K562 (cell line): ENCODE measurements at regions not wholly inside any gene's neighbourhood (a gene's known extent, or its start where the extent isn't known, plus 50 kb on each side); places are given as distances from the start of the nearest gene placed in this dataset.

Experiments
- ATAC-seq: fragments of 200-7000 bp; cut with Tn5 transposase; 3 replicates; pipeline ENCODE4 v1.9.1; 2020; ENCODE audit warnings: moderate library complexity
- BruUV-seq: library from RNA; stranded (reverse); fragments of 400-500 nt; replicated peaks from 2 replicates; lab custom pipeline; 2021; lab: Mats Ljungman, UMichigan
- CTCF ChIA-PET: fragments of 300-600 bp; formaldehyde crosslinking; extraction: SDS; loops from one replicate; lab custom pipeline; 2021; ENCODE audit warnings: low intra/inter-chr PET ratio; lab: Yijun Ruan, JAX
- POLR2A ChIA-PET: fragments of 300-600, 350-650 bp; sonication (Branson Sonifier 250); formaldehyde crosslinking; extraction: SDS; loops from one replicate; lab custom pipeline; 2021; ENCODE audit warnings: antibody characterized with exemption, inconsistent platforms; lab: Yijun Ruan, JAX
- DNase-seq, 4 experiments: peaks; one replicate each; pipeline versions ENCODE4 v3.0.0 to v3.0.0-alpha.2; 2011 to 2018; ENCODE audit warnings: low spot score in 3 of 4, mixed read lengths in 3 of 4; ENCODE audit errors: extremely low read depth in 1 of 4
- FAIRE-seq: peaks from 2 replicates; lab custom pipeline; 2011; peaks lifted over from hg19 to GRCh38; lab: Jason Lieb, UNC
- H2AFZ ChIP-seq: 2 replicates; pipeline ENCODE4 v1.6.0; 2011; ENCODE audit warnings: low read depth, low read length, control low read depth, inconsistent platforms
- H3K27ac ChIP-seq: fragments of 200-600 bp; 3 replicates; pipeline ENCODE4 v1.8.0; 2011; ENCODE audit warnings: low read depth, mild to moderate bottlenecking, control low read depth, inconsistent platforms, low read length, moderate library complexity, mixed read lengths; ENCODE audit errors: extremely low read depth
- H3K27me3 ChIP-seq, 2 experiments: fragments of 300-600 bp in 1 of 2; 2 replicates in 1 of 2; 3 replicates in 1 of 2; pipeline versions ENCODE4 v1.6.0 to v1.8.0; 2011; ENCODE audit warnings: inconsistent platforms in 2 of 2, low read length in 2 of 2, mild to moderate bottlenecking in 1 of 2, mixed read lengths in 1 of 2, moderate library complexity in 1 of 2; ENCODE audit not compliant: control insufficient read depth in 2 of 2, insufficient read depth in 2 of 2
- H3K36me3 ChIP-seq: fragments of 300-600 bp; 3 replicates; pipeline ENCODE4 v1.8.0; 2011; ENCODE audit warnings: mild to moderate bottlenecking, low read length, inconsistent platforms; ENCODE audit not compliant: control insufficient read depth, insufficient read depth
- H3K4me1 ChIP-seq, 2 experiments: fragments of 200-600 bp in 1 of 2; replicated peaks in 1 of 2; 2 replicates in 1 of 2; 3 replicates in 1 of 2; pipeline versions ENCODE4 v1.5.1 to v1.8.0; 2011; ENCODE audit warnings: inconsistent platforms in 2 of 2, low read length in 2 of 2, mild to moderate bottlenecking in 1 of 2, mixed read lengths in 1 of 2, moderate library complexity in 1 of 2; ENCODE audit not compliant: control insufficient read depth in 2 of 2, insufficient read depth in 2 of 2
- H3K4me2 ChIP-seq: 2 replicates; pipeline ENCODE4 v1.6.1; 2011; ENCODE audit warnings: low read length, control low read depth, inconsistent platforms, mixed read lengths; ENCODE audit not compliant: insufficient read depth
- H3K4me3 ChIP-seq: fragments of 200-600 bp; sonication (generic), shearing (Covaris generic); 2 replicates; pipeline ENCODE4 v1.5.1; 2016; ENCODE audit warnings: control low read depth, inconsistent platforms
- H3K79me2 ChIP-seq: fragments of 200-600 bp; 3 replicates; pipeline ENCODE4 v1.8.0; 2011; ENCODE audit warnings: low read length, inconsistent platforms; ENCODE audit not compliant: control insufficient read depth, insufficient read depth
- H3K9ac ChIP-seq, 2 experiments: 2 replicates each; pipeline versions ENCODE4 v1.6.0 to v1.6.1; 2011; ENCODE audit warnings: low read depth in 2 of 2, low read length in 2 of 2, control low read depth in 1 of 2, inconsistent platforms in 1 of 2, mild to moderate bottlenecking in 1 of 2, mixed read lengths in 1 of 2; ENCODE audit not compliant: insufficient read depth in 1 of 2
- H3K9me1 ChIP-seq: one replicate; pipeline ENCODE4 v1.6.0; 2011; ENCODE audit warnings: inconsistent platforms, mild to moderate bottlenecking, low read length, moderate library complexity; ENCODE audit not compliant: control insufficient read depth, insufficient read depth
- H3K9me3 ChIP-seq: replicated peaks from 2 replicates; pipeline ENCODE4 v1.5.1; 2011; ENCODE audit warnings: low read depth, low read length, inconsistent platforms; ENCODE audit not compliant: control insufficient read depth, insufficient read depth
- H4K20me1 ChIP-seq: replicated peaks from 2 replicates; pipeline ENCODE4 v1.6.1; 2011; ENCODE audit warnings: low read length, inconsistent platforms, mixed read lengths; ENCODE audit not compliant: control insufficient read depth, insufficient read depth
- ESRRA ChIP-seq: fragments of 450-650 bp; IDR thresholded peaks from 2 replicates; pipeline ENCODE4 v1.6.1; 2014; ENCODE audit warnings: low read depth, mild to moderate bottlenecking, moderate library complexity, borderline replicate concordance
- GABPB2 ChIP-seq: fragments of 250-450 bp; sonication (Bioruptor Pico); conservative IDR thresholded peaks from 2 replicates; pipeline ENCODE4 v1.5.1; 2021; ENCODE audit warnings: mild to moderate bottlenecking
- HNRNPUL1 ChIP-seq: fragments of 200-400 bp; formaldehyde crosslinking; IDR thresholded peaks from 2 replicates; pipeline ENCODE4 v1.6.1; 2017; ENCODE audit warnings: low read length
- NFRKB ChIP-seq: fragments of 450-650 bp; IDR thresholded peaks from 2 replicates; pipeline ENCODE4 v1.6.1; 2016; ENCODE audit warnings: low read depth
- NR1H2 ChIP-seq: sonication (generic); formaldehyde crosslinking; IDR thresholded peaks from 2 replicates; pipeline ENCODE4 v1.4.0; 2020; ENCODE audit warnings: mild to moderate bottlenecking, missing genetic modification reagents
- PHB ChIP-seq: fragments of 250-450 bp; sonication (Bioruptor Pico); IDR thresholded peaks from 2 replicates; pipeline ENCODE4 v1.5.0; 2021
- ZC3H4 ChIP-seq: sonication (generic); formaldehyde crosslinking; IDR thresholded peaks from 2 replicates; pipeline ENCODE4 v1.9.0; 2021; ENCODE audit warnings: missing genetic modification reagents, borderline replicate concordance
- ZNF133 ChIP-seq: fragments of 250-450 bp; sonication (Bioruptor Pico); IDR thresholded peaks from 2 replicates; pipeline ENCODE4 v1.4.0; 2020; ENCODE audit warnings: mild to moderate bottlenecking
- ZNF140 ChIP-seq: fragments of 250-450 bp; sonication (Bioruptor Pico); IDR thresholded peaks from 2 replicates; pipeline ENCODE4 v1.8.0; 2021; ENCODE audit warnings: moderate library complexity, mild to moderate bottlenecking, inconsistent platforms
- ZNF785 ChIP-seq: fragments of 250-450 bp; sonication (Bioruptor Pico); IDR thresholded peaks from 2 replicates; pipeline ENCODE4 v1.4.0; 2020; ENCODE audit warnings: mild to moderate bottlenecking
- WGBS: fragments of 100-300 bp; shearing (Covaris generic); methylation state at CpG from one replicate; pipeline ENCODE4 v1.1.6; 2016; ENCODE audit warnings: low coverage, mixed read lengths; ENCODE audit not compliant: insufficient coverage; ENCODE audit errors: missing lambda C conversion rate; 5-methylcytosine and 5-hydroxymethylcytosine counted together
- in situ Hi-C: fragments of 300-500 bp; cut with MboI; formaldehyde crosslinking; loops from 4 replicates; pipeline ENCODE4 v1.15.0; 2018; ENCODE audit warnings: inconsistent platforms, mixed read lengths
- intact Hi-C: fragments of 100-400 bp; cut with micrococcal nuclease; formaldehyde crosslinking; loops from 2 replicates; pipeline ENCODE4 v1.14.2; 2022
- TF ChIP-seq, protein P1 (sequence below): IDR thresholded peaks from 3 replicates; pipeline ENCODE4 v1.6.1; 2011; ENCODE audit warnings: borderline replicate concordance, mild to moderate bottlenecking, moderate library complexity; ENCODE audit not compliant: insufficient read length; ENCODE audit errors: extremely low read depth
- TF ChIP-seq, protein P2 (sequence below): conservative IDR thresholded peaks from 2 replicates; pipeline ENCODE4 v1.6.1; 2011; ENCODE audit warnings: low read depth, mild to moderate bottlenecking, low read length; ENCODE audit not compliant: control insufficient read depth
- TF ChIP-seq, protein P3 (sequence below): fragments of 250-450 bp; sonication (Bioruptor Pico); IDR thresholded peaks from 2 replicates; pipeline ENCODE4 v1.8.0; 2022; ENCODE audit warnings: moderate library complexity, mild to moderate bottlenecking, inconsistent platforms
- TF ChIP-seq, protein P4 (sequence below), 2 experiments: IDR thresholded peaks; 2 replicates each; pipeline ENCODE4 v1.6.1; 2012; ENCODE audit warnings: improper control_type of control experiment in 2 of 2, low read depth in 2 of 2, low read length in 2 of 2, borderline replicate concordance in 1 of 2

DNA sequence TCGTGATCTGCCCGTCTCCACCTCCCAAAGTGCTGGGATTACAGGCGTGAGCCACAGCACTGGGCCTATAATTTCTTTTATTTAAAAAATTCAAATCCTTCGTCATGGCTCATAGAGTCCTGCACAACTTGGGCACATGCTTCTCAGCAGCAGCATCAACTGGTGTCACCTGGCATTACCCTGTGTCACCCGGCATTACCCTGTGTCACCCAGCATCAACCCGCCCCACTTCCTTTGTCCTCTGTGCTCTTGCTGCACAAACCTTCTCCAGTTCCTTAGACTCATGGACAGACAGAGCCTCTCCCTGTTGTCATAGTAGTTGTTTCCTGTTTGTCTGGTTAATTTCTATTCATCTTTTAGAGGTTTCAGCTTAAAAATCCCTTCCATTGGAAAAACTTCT lies 121.2 kb upstream of the SERBP1 start:
- FAIRE-seq, result no peak
- H4K20me1 ChIP-seq, result no peaks in the 10 kb centered on the region
- no peaks in the 10 kb centered on the region for H3K36me3 ChIP-seq
- DNase-seq, result no peak
- H3K4me3 ChIP-seq, result no peak overlapping the region
- H3K4me1 ChIP-seq, result no peaks in the 10 kb centered on the region; a peak in 1 of 5 replicates
- H3K9ac ChIP-seq, result no peak overlapping the region
- WGBS, result 81% methylated on average over 6 of the region's 6 CpGs
- no peaks in the 10 kb centered on the region for H3K79me2 ChIP-seq
- no peak for TF ChIP-seq HNRNPUL1
- TF ChIP-seq ZNF785 (CRISPR knock-in tag), result no peak
- TF ChIP-seq NFRKB, result no peak
- TF ChIP-seq ZNF140 (CRISPR knock-in tag), result no peak
- no peak for TF ChIP-seq GABPB2 (CRISPR knock-in tag)
- TF ChIP-seq, protein P1, sequence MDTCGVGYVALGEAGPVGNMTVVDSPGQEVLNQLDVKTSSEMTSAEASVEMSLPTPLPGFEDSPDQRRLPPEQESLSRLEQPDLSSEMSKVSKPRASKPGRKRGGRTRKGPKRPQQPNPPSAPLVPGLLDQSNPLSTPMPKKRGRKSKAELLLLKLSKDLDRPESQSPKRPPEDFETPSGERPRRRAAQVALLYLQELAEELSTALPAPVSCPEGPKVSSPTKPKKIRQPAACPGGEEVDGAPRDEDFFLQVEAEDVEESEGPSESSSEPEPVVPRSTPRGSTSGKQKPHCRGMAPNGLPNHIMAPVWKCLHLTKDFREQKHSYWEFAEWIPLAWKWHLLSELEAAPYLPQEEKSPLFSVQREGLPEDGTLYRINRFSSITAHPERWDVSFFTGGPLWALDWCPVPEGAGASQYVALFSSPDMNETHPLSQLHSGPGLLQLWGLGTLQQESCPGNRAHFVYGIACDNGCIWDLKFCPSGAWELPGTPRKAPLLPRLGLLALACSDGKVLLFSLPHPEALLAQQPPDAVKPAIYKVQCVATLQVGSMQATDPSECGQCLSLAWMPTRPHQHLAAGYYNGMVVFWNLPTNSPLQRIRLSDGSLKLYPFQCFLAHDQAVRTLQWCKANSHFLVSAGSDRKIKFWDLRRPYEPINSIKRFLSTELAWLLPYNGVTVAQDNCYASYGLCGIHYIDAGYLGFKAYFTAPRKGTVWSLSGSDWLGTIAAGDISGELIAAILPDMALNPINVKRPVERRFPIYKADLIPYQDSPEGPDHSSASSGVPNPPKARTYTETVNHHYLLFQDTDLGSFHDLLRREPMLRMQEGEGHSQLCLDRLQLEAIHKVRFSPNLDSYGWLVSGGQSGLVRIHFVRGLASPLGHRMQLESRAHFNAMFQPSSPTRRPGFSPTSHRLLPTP, result no peak
- TF ChIP-seq, protein P2, sequence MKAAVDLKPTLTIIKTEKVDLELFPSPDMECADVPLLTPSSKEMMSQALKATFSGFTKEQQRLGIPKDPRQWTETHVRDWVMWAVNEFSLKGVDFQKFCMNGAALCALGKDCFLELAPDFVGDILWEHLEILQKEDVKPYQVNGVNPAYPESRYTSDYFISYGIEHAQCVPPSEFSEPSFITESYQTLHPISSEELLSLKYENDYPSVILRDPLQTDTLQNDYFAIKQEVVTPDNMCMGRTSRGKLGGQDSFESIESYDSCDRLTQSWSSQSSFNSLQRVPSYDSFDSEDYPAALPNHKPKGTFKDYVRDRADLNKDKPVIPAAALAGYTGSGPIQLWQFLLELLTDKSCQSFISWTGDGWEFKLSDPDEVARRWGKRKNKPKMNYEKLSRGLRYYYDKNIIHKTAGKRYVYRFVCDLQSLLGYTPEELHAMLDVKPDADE, result no peak
- TF ChIP-seq ZC3H4 (CRISPR knock-in tag), result no peak
- no peak for TF ChIP-seq ZNF133
- no peak for TF ChIP-seq NR1H2 (CRISPR knock-in tag)
- no peak for TF ChIP-seq ESRRA
- TF ChIP-seq, protein P3, sequence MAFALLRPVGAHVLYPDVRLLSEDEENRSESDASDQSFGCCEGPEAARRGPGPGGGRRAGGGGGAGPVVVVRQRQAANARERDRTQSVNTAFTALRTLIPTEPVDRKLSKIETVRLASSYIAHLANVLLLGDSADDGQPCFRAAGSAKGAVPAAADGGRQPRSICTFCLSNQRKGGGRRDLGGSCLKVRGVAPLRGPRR, result no peak
- TF ChIP-seq PHB (CRISPR knock-in tag), result no peak
- TF ChIP-seq, protein P4, sequence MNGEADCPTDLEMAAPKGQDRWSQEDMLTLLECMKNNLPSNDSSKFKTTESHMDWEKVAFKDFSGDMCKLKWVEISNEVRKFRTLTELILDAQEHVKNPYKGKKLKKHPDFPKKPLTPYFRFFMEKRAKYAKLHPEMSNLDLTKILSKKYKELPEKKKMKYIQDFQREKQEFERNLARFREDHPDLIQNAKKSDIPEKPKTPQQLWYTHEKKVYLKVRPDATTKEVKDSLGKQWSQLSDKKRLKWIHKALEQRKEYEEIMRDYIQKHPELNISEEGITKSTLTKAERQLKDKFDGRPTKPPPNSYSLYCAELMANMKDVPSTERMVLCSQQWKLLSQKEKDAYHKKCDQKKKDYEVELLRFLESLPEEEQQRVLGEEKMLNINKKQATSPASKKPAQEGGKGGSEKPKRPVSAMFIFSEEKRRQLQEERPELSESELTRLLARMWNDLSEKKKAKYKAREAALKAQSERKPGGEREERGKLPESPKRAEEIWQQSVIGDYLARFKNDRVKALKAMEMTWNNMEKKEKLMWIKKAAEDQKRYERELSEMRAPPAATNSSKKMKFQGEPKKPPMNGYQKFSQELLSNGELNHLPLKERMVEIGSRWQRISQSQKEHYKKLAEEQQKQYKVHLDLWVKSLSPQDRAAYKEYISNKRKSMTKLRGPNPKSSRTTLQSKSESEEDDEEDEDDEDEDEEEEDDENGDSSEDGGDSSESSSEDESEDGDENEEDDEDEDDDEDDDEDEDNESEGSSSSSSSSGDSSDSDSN (IDR thresholded peaks at IDR 0.05; ENCODE audit: borderline replicate concordance in 1 of 2, low read depth in 2 of 2, low read length in 2 of 2), result no peak
- ChIA-PET CTCF (no interaction called here), POLR2A (interaction anchor here (0.7 kb wide), 1 partner anchor 10 kb away, joined by 3 read pairs; no protein-coding TSS in a partner anchor)
- H3K27ac ChIP-seq, result no peak overlapping the region
- in situ Hi-C loops, result no loop called here
- H3K9me1 ChIP-seq, result no peaks in the 10 kb centered on the region
- intact Hi-C loops, result no loop called here
- no peaks in the 10 kb centered on the region for H3K27me3 ChIP-seq
- ATAC-seq, result no peak
- H2AFZ ChIP-seq, result no peak overlapping the region
- H3K9me3 ChIP-seq, result no peaks in the 10 kb centered on the region
- no TSS peak for BruUV-seq
- H3K4me2 ChIP-seq, result no peak overlapping the region
